ENCODE measurements at regions not wholly inside any gene's neighbourhood (a gene's known extent, or its start where the extent isn't known, plus 50 kb on each side); places are given as distances from the start of the nearest gene placed in this dataset.

DNA sequence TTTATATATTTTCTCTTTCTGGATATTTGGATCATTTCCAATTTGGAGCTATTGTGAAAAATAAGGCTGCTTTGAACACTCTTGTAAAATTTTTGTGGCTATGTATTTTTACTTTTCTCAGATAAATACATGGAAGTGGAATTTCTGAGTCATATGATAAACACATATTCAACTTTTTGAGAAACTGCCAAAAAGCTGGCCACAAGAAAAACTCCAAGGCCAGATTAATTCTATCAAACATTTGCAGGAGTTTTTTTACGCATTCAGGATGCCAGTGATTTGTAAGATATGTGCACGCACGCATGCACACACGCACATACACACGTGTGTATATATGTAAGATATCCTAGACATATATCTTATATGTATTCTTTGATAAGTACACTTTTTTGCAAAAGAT, 477.5 kb upstream of the SPHKAP start:
- no peak for FAIRE-seq
- H3K9ac ChIP-seq (ENCODE audit: insufficient read depth, low read depth, low read length): no peak overlapping the region

DNA sequence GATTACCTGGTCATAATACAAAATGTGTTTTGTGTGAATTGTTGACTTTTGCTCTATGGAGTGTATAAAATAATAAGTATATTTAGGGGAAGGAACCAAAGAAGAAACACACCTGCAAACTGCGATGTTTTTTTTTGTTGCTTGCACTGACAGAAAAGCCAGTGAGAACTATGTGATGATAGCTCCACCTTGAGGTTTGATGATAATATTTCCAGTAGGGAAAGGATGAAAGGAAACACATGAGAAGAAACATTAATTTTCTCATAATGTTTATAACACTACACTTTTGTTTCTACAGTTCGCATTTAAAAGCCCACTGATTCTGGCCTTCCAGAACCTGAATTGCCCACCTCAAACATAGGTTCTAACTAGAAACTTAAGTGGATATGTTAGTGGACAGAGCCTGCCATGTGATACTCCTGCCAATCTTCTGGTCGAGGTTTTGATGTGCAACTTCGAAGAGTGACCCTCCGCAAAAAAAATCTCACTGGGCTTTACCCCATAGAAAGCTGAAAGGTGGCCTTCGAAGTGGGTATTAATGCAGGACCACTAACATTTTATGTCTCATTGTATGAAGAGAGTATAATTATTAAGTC, 476.4 kb upstream of the SPHKAP start:
- H3K4me2 ChIP-seq (ENCODE audit: low read depth, low read length): no peak overlapping the region
- POLR2A ChIA-PET: no interaction called here

More for the DNA sequence above, 477.5 kb upstream of the SPHKAP start:
- Histone ChIP-seq H3K4me2 (ENCODE audit: low read depth, low read length) (no peak overlapping the region), H3K79me2 (ENCODE audit: insufficient read depth, low read length) (no peaks in the 10 kb centered on the region), H4K20me1 (ENCODE audit: insufficient read depth, low read length) (no peaks in the 10 kb centered on the region), H3K9me3 (ENCODE audit: low read length) (no peaks in the 10 kb centered on the region), H3K27me3 (ENCODE audit: control insufficient read depth in 1 of 2, insufficient read depth in 2 of 2, low read length in 2 of 2) (no peaks in the 10 kb centered on the region), H3K4me3 (replicated peaks in 1 of 3; ENCODE audit: insufficient read depth in 1 of 3, low read depth in 2 of 3, low read length in 3 of 3) (no peak overlapping the region), H3K27ac (ENCODE audit: extremely low read length, insufficient read depth, low read length) (no peak overlapping the region), H2AFZ (ENCODE audit: low read length) (no peak overlapping the region), H3K4me1 (ENCODE audit: insufficient read depth, low read length) (no peaks in the 10 kb centered on the region), H3K36me3 (replicated peaks in 1 of 2; ENCODE audit: control insufficient read depth in 1 of 2, insufficient read depth in 2 of 2, low read length in 2 of 2) (no peaks in the 10 kb centered on the region)
- intact Hi-C loops (cut with micrococcal nuclease; ENCODE audit: unreplicated experiment) (loop anchor here (2.0 kb wide), 1 partner anchor 340 kb away; no protein-coding TSS in a partner anchor), in situ Hi-C loops (cut with HindIII; ENCODE audit: extremely low pct_ligation_motif_present, low pct_unique_long_range_greater_than_20kb) (loop anchor here (25.0 kb wide), 1 partner anchor 747 kb away; no protein-coding TSS in a partner anchor)
- BruUV-seq (replicated peaks): no TSS peak
- ATAC-seq: no peak
- POLR2A ChIA-PET: no interaction called here
- TF ChIP-seq POLR2AphosphoS2 (IDR thresholded peaks at IDR 0.05; ENCODE audit: low read depth, low read length): no peak
- TF ChIP-seq, protein P1, sequence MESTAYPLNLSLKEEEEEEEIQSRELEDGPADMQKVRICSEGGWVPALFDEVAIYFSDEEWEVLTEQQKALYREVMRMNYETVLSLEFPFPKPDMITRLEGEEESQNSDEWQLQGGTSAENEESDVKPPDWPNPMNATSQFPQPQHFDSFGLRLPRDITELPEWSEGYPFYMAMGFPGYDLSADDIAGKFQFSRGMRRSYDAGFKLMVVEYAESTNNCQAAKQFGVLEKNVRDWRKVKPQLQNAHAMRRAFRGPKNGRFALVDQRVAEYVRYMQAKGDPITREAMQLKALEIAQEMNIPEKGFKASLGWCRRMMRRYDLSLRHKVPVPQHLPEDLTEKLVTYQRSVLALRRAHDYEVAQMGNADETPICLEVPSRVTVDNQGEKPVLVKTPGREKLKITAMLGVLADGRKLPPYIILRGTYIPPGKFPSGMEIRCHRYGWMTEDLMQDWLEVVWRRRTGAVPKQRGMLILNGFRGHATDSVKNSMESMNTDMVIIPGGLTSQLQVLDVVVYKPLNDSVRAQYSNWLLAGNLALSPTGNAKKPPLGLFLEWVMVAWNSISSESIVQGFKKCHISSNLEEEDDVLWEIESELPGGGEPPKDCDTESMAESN (CRISPR knock-in tag; conservative IDR thresholded peaks at IDR 0.05): no peak
- DNase-seq (ENCODE audit: low spot score): no peak
- 18% methylated on average over 5 of the region's 5 CpGs for WGBS (ENCODE audit: low lambda C conversion rate)
- CTCF ChIA-PET (ENCODE audit: low intra/inter-chr PET ratio, low total read pairs): no interaction called here

More for the DNA sequence above, 476.4 kb upstream of the SPHKAP start:
- no peaks in the 10 kb centered on the region for H4K20me1 ChIP-seq (ENCODE audit: insufficient read depth, low read length)
- H3K9ac ChIP-seq (ENCODE audit: insufficient read depth, low read depth, low read length): no peak overlapping the region
- intact Hi-C loops (cut with micrococcal nuclease; ENCODE audit: unreplicated experiment): loop anchor here (2.0 kb wide), 2 partner anchors 339 to 609 kb away; no protein-coding TSS in a partner anchor
- no peaks in the 10 kb centered on the region for H3K9me3 ChIP-seq (ENCODE audit: low read length)
- BruUV-seq (replicated peaks): no TSS peak
- CTCF ChIA-PET (ENCODE audit: low intra/inter-chr PET ratio, low total read pairs): interaction anchor here (1.1 to 1.6 kb wide), 4 partner anchors 609 to 883 kb away, joined by 3 to 4 read pairs (median 3); no protein-coding TSS in a partner anchor
- H3K4me3 ChIP-seq (replicated peaks in 1 of 3; ENCODE audit: insufficient read depth in 1 of 3, low read depth in 2 of 3, low read length in 3 of 3): no peak overlapping the region
- no peak overlapping the region for H2AFZ ChIP-seq (ENCODE audit: low read length)
- DNase-seq (ENCODE audit: low spot score): peak; percentile 19
- in situ Hi-C loops (cut with HindIII; ENCODE audit: extremely low pct_ligation_motif_present, low pct_unique_long_range_greater_than_20kb): loop anchor here (25.0 kb wide), 1 partner anchor 746 kb away; no protein-coding TSS in a partner anchor
- 16% methylated on average over 6 of the region's 6 CpGs for WGBS (ENCODE audit: low lambda C conversion rate)
- no peaks in the 10 kb centered on the region for H3K36me3 ChIP-seq (replicated peaks in 1 of 2; ENCODE audit: control insufficient read depth in 1 of 2, insufficient read depth in 2 of 2, low read length in 2 of 2)
- no peak overlapping the region for H3K27ac ChIP-seq (ENCODE audit: extremely low read length, insufficient read depth, low read length)
- no peaks in the 10 kb centered on the region for H3K27me3 ChIP-seq (ENCODE audit: control insufficient read depth in 1 of 2, insufficient read depth in 2 of 2, low read length in 2 of 2)
- TF ChIP-seq, protein P2, sequence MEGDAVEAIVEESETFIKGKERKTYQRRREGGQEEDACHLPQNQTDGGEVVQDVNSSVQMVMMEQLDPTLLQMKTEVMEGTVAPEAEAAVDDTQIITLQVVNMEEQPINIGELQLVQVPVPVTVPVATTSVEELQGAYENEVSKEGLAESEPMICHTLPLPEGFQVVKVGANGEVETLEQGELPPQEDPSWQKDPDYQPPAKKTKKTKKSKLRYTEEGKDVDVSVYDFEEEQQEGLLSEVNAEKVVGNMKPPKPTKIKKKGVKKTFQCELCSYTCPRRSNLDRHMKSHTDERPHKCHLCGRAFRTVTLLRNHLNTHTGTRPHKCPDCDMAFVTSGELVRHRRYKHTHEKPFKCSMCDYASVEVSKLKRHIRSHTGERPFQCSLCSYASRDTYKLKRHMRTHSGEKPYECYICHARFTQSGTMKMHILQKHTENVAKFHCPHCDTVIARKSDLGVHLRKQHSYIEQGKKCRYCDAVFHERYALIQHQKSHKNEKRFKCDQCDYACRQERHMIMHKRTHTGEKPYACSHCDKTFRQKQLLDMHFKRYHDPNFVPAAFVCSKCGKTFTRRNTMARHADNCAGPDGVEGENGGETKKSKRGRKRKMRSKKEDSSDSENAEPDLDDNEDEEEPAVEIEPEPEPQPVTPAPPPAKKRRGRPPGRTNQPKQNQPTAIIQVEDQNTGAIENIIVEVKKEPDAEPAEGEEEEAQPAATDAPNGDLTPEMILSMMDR (CRISPR knock-in tag; IDR thresholded peaks at IDR 0.05): peak; percentile 62
- TF ChIP-seq, protein P3, sequence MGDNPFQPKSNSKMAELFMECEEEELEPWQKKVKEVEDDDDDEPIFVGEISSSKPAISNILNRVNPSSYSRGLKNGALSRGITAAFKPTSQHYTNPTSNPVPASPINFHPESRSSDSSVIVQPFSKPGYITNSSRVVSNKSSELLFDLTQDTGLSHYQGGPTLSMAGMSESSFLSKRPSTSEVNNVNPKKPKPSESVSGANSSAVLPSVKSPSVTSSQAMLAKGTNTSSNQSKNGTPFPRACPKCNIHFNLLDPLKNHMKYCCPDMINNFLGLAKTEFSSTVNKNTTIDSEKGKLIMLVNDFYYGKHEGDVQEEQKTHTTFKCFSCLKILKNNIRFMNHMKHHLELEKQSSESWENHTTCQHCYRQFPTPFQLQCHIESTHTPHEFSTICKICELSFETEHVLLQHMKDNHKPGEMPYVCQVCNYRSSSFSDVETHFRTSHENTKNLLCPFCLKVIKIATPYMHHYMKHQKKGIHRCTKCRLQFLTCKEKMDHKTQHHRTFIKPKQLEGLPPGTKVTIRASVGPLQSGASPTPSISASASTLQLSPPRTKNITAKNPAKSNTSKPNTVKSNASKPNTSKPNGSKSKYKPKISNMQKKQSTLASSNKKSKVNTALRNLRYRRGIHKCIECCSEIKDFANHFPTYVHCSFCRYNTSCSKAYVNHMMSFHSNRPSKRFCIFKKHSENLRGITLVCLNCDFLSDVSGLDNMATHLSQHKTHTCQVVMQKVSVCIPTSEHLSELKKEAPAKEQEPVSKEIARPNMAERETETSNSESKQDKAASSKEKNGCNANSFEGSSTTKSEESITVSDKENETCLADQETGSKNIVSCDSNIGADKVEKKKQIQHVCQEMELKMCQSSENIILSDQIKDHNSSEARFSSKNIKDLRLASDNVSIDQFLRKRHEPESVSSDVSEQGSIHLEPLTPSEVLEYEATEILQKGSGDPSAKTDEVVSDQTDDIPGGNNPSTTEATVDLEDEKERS (CRISPR knock-in tag; IDR thresholded peaks at IDR 0.05): no peak
- TF ChIP-seq ZNF543 (CRISPR knock-in tag; IDR thresholded peaks at IDR 0.05) (no peak), STAG1 (CRISPR knock-in tag; IDR thresholded peaks at IDR 0.05) (peak; percentile 75), SMC3 (IDR thresholded peaks at IDR 0.05; ENCODE audit: low read length) (peak; percentile 35; the same call in 1 of the 2 replicates), NKX3-1 (CRISPR knock-in tag; IDR thresholded peaks at IDR 0.05) (no peak), ZNF772 (CRISPR knock-in tag; IDR thresholded peaks at IDR 0.05) (no peak)
- peak; percentile 60 for FAIRE-seq
- no peak; the same call in 2 of the 3 replicates for ATAC-seq
- H3K4me1 ChIP-seq (ENCODE audit: insufficient read depth, low read length): no peaks in the 10 kb centered on the region
- H3K79me2 ChIP-seq (ENCODE audit: insufficient read depth, low read length): no peaks in the 10 kb centered on the region

Data from HepG2 (cell line).